SK-N-SH (cell line): ENCODE measurements at regions not wholly inside any gene's neighbourhood (a gene's known extent, or its start where the extent isn't known, plus 50 kb on each side); places are given as distances from the start of the nearest gene placed in this dataset.

Source experiments
- CTCF ChIA-PET: fragments of 300-600, 350-600 bp; formaldehyde crosslinking; extraction: SDS; loops from one replicate; lab custom pipeline; 2021; lab: Yijun Ruan, JAX
- POLR2A ChIA-PET: fragments of 350-600 bp; sonication (Branson Sonifier 250); formaldehyde crosslinking; extraction: SDS; loops from one replicate; lab custom pipeline; 2020; ENCODE audit warnings: antibody characterized with exemption, inconsistent platforms; lab: Yijun Ruan, JAX
- DNase-seq: peaks from one replicate; pipeline ENCODE4 v3.0.0; 2012
- H2AFZ ChIP-seq: fragments of 200-600 bp; sonication (generic); 2 replicates; pipeline ENCODE4 v1.8.1; 2016; ENCODE audit warnings: antibody characterized with exemption, mild to moderate bottlenecking, low read depth
- H3F3A ChIP-seq: fragments of 200-600 bp; sonication (generic); replicated peaks from 2 replicates; pipeline ENCODE3; 2016; ENCODE audit warnings: antibody characterized with exemption, mild to moderate bottlenecking; ENCODE audit not compliant: insufficient read depth
- H3K27ac ChIP-seq, 2 experiments: fragments of 200-500 bp in 1 of 2; fragments of 200-600 bp in 1 of 2; sonication (Bioruptor generic) in 1 of 2; sonication (generic), shearing (Covaris generic) in 1 of 2; 2 replicates each; pipeline versions ENCODE4 v1.5.1 to v1.6.1; 2014 to 2016; ENCODE audit warnings: low read depth in 2 of 2, inconsistent platforms in 1 of 2, low read length in 1 of 2, mild to moderate bottlenecking in 1 of 2, mixed read lengths in 1 of 2
- H3K27me3 ChIP-seq: fragments of 200-600 bp; sonication (generic), shearing (Covaris generic); 2 replicates; pipeline ENCODE4 v1.6.1; 2016; ENCODE audit warnings: mixed run types; ENCODE audit not compliant: insufficient read depth
- H3K36me3 ChIP-seq, 2 experiments: fragments of 200-500 bp in 1 of 2; fragments of 200-600 bp in 1 of 2; sonication (Bioruptor generic) in 1 of 2; sonication (generic) in 1 of 2; replicated peaks in 1 of 2; 2 replicates each; pipeline versions ENCODE3 to v1.5.1; 2014 to 2016; ENCODE audit warnings: low read length in 1 of 2, mild to moderate bottlenecking in 1 of 2; ENCODE audit not compliant: insufficient read depth in 2 of 2, control insufficient read depth in 1 of 2
- H3K4me1 ChIP-seq, 2 experiments: fragments of 200-500 bp in 1 of 2; fragments of 200-600 bp in 1 of 2; sonication (Bioruptor generic) in 1 of 2; sonication (generic), shearing (Covaris generic) in 1 of 2; 2 replicates each; pipeline versions ENCODE4 v1.5.1 to v1.6.1; 2014 to 2016; ENCODE audit warnings: low read depth in 1 of 2, low read length in 1 of 2, mixed run types in 1 of 2; ENCODE audit not compliant: insufficient read depth in 2 of 2, control insufficient read depth in 1 of 2
- H3K4me2 ChIP-seq: fragments of 200-600 bp; sonication (generic), shearing (Covaris generic); 2 replicates; pipeline ENCODE4 v1.6.1; 2017; ENCODE audit warnings: mixed run types
- H3K4me3 ChIP-seq, 2 experiments: fragments of 200-500 bp in 1 of 2; fragments of 200-600 bp in 1 of 2; sonication (Bioruptor generic) in 1 of 2; sonication (generic), shearing (Covaris generic) in 1 of 2; 2 replicates each; pipeline versions ENCODE4 v1.5.1 to v1.8.1; 2014 to 2016; ENCODE audit warnings: low read depth in 2 of 2, inconsistent platforms in 1 of 2, low read length in 1 of 2, mild to moderate bottlenecking in 1 of 2, mixed read lengths in 1 of 2, moderate library complexity in 1 of 2
- H3K79me2 ChIP-seq: fragments of 200-600 bp; sonication (generic); 2 replicates; pipeline ENCODE4 v1.8.1; 2017; ENCODE audit warnings: mild to moderate bottlenecking; ENCODE audit not compliant: insufficient read depth
- H3K9ac ChIP-seq: fragments of 200-600 bp; sonication (generic); 2 replicates; pipeline ENCODE4 v1.6.1; 2017; ENCODE audit warnings: mixed run types
- H3K9me2 ChIP-seq: fragments of 200-600 bp; sonication (generic); 2 replicates; pipeline ENCODE4 v1.6.1; 2017; ENCODE audit warnings: mixed run types
- H3K9me3 ChIP-seq: fragments of 200-600 bp; sonication (generic); 2 replicates; pipeline ENCODE4 v1.6.1; 2017; ENCODE audit warnings: mixed run types, mild to moderate bottlenecking, moderate library complexity
- H4K20me1 ChIP-seq: fragments of 200-600 bp; sonication (generic); 2 replicates; pipeline ENCODE4 v1.6.1; 2017; ENCODE audit warnings: mild to moderate bottlenecking, mixed run types; ENCODE audit not compliant: insufficient read depth
- CHD2 ChIP-seq: fragments of 150-350 bp; IDR thresholded peaks from 2 replicates; pipeline ENCODE4 v1.6.1; 2018; ENCODE audit warnings: low read length; ENCODE audit not compliant: partially characterized antibody
- ELF1 ChIP-seq: IDR thresholded peaks from 2 replicates; pipeline ENCODE4 v1.4.0; 2012
- EZH2phosphoT487 ChIP-seq: fragments of 200-600 bp; sonication (generic); IDR thresholded peaks from 2 replicates; pipeline ENCODE4 v1.6.1; 2017; ENCODE audit warnings: low read depth, mixed run types, mild to moderate bottlenecking, antibody characterized with exemption, moderate library complexity, borderline replicate concordance
- GABPA ChIP-seq: IDR thresholded peaks from 2 replicates; pipeline ENCODE4 v1.4.0; 2012; ENCODE audit warnings: low read depth, mild to moderate bottlenecking
- MEF2A ChIP-seq: IDR thresholded peaks from 2 replicates; pipeline ENCODE4 v1.4.0; 2012; ENCODE audit warnings: low read depth, borderline replicate concordance
- NFIC ChIP-seq: IDR thresholded peaks from 2 replicates; pipeline ENCODE4 v1.4.0; 2012; ENCODE audit warnings: borderline replicate concordance
- PBX3 ChIP-seq: IDR thresholded peaks from 2 replicates; pipeline ENCODE4; 2012
- POLR2AphosphoS5 ChIP-seq: IDR thresholded peaks from 2 replicates; pipeline ENCODE4 v1.6.1; 2012; ENCODE audit warnings: low read depth, low read length
- RFX5 ChIP-seq: IDR thresholded peaks from 2 replicates; pipeline ENCODE4 v1.6.1; 2012; ENCODE audit warnings: mild to moderate bottlenecking, improper control_type of control experiment, low read length
- RXRA ChIP-seq: IDR thresholded peaks from 2 replicates; pipeline ENCODE4 v1.4.0; 2012; ENCODE audit warnings: low read depth, mild to moderate bottlenecking, borderline replicate concordance
- SIN3A ChIP-seq: IDR thresholded peaks from 2 replicates; pipeline ENCODE4 v1.6.1; 2012; ENCODE audit warnings: low read depth, mild to moderate bottlenecking, low read length, moderate library complexity, borderline replicate concordance
- TAF1 ChIP-seq: IDR thresholded peaks from 2 replicates; pipeline ENCODE4 v1.6.1; 2012; ENCODE audit warnings: low read depth, mild to moderate bottlenecking, low read length, moderate library complexity, borderline replicate concordance
- TCF12 ChIP-seq: IDR thresholded peaks from 2 replicates; pipeline ENCODE4 v1.4.0; 2012
- TEAD4 ChIP-seq: IDR thresholded peaks from 2 replicates; pipeline ENCODE4 v1.4.0; 2012; ENCODE audit warnings: mild to moderate bottlenecking, borderline replicate concordance; ENCODE audit not compliant: insufficient read depth
- YY1 ChIP-seq: IDR thresholded peaks from 2 replicates; pipeline ENCODE4 v1.4.0; 2012; ENCODE audit warnings: low read depth, mild to moderate bottlenecking
- ZBTB33 ChIP-seq: IDR thresholded peaks from 2 replicates; pipeline ENCODE4 v1.4.0; 2012; ENCODE audit warnings: low read depth, borderline replicate concordance
- WGBS: methylation state at CpG from one replicate; pipeline ENCODE4 v1.1.6; 2017; ENCODE audit warnings: low lambda C conversion rate; 5-methylcytosine and 5-hydroxymethylcytosine counted together
- TF ChIP-seq, protein P1 (sequence below): IDR thresholded peaks from 2 replicates; pipeline ENCODE4 v1.4.0; 2012; ENCODE audit warnings: low read depth, borderline replicate concordance
- TF ChIP-seq, protein P2 (sequence below): fragments of 150-350 bp; IDR thresholded peaks from 2 replicates; pipeline ENCODE4 v1.6.1; 2016; ENCODE audit warnings: mild to moderate bottlenecking, low read depth, low read length
- TF ChIP-seq, protein P3 (sequence below): IDR thresholded peaks from 2 replicates; pipeline ENCODE4 v1.4.0; 2012; ENCODE audit warnings: low read depth
- TF ChIP-seq, protein P4 (sequence below): fragments of 200-600 bp; sonication (generic); IDR thresholded peaks from 2 replicates; pipeline ENCODE4 v1.6.1; 2017; ENCODE audit warnings: antibody characterized with exemption, mild to moderate bottlenecking, moderate library complexity

- TF ChIP-seq SIN3A (no peak), RXRA (no peak), TEAD4 (no peak)
These were observed 402.7 kb upstream of the SEL1L start (continued) for GRCh38 chr14:81936348-81936747.

GRCh38 chr14:81936902-81937301 lies 403.2 kb upstream of the SEL1L start:
- no peaks in the 10 kb centered on the region for H3K36me3 ChIP-seq
- H3K9me3 ChIP-seq, result no peaks in the 10 kb centered on the region
- H3K9me2 ChIP-seq, result no peaks in the 10 kb centered on the region
- no peaks in the 10 kb centered on the region for H4K20me1 ChIP-seq
- POLR2A ChIA-PET, result no interaction called here
- H3K79me2 ChIP-seq, result no peaks in the 10 kb centered on the region
- no peak overlapping the region for H3K9ac ChIP-seq
- WGBS, result 0% methylated on average over 1 of the region's 1 CpG
- H3F3A ChIP-seq, result no peaks in the 10 kb centered on the region
- H3K27ac ChIP-seq, result no peak overlapping the region
- H3K4me2 ChIP-seq, result no peak overlapping the region
- CTCF ChIA-PET, result interaction anchor here (1.7 kb wide), 1 partner anchor 9 kb away, joined by 4 read pairs; no protein-coding TSS in a partner anchor
- TF ChIP-seq, protein P1, sequence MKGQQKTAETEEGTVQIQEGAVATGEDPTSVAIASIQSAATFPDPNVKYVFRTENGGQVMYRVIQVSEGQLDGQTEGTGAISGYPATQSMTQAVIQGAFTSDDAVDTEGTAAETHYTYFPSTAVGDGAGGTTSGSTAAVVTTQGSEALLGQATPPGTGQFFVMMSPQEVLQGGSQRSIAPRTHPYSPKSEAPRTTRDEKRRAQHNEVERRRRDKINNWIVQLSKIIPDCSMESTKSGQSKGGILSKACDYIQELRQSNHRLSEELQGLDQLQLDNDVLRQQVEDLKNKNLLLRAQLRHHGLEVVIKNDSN, result no peak
- TF ChIP-seq POLR2AphosphoS5, result no peak
- TF ChIP-seq GABPA, result no peak
- TF ChIP-seq, protein P2, sequence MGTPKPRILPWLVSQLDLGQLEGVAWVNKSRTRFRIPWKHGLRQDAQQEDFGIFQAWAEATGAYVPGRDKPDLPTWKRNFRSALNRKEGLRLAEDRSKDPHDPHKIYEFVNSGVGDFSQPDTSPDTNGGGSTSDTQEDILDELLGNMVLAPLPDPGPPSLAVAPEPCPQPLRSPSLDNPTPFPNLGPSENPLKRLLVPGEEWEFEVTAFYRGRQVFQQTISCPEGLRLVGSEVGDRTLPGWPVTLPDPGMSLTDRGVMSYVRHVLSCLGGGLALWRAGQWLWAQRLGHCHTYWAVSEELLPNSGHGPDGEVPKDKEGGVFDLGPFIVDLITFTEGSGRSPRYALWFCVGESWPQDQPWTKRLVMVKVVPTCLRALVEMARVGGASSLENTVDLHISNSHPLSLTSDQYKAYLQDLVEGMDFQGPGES, result no peak
- TF ChIP-seq RFX5, result no peak
- no peak for TF ChIP-seq ELF1
- TF ChIP-seq ZBTB33, result no peak
- no peak for TF ChIP-seq EZH2phosphoT487
- no peak for TF ChIP-seq TEAD4
- TF ChIP-seq CHD2, result no peak
- no peak for TF ChIP-seq TCF12
- TF ChIP-seq MEF2A, result no peak
- no peak for TF ChIP-seq YY1
- TF ChIP-seq PBX3, result no peak
- no peak for TF ChIP-seq TAF1
- TF ChIP-seq, protein P3, sequence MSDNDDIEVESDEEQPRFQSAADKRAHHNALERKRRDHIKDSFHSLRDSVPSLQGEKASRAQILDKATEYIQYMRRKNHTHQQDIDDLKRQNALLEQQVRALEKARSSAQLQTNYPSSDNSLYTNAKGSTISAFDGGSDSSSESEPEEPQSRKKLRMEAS, result no peak
- TF ChIP-seq, protein P4, sequence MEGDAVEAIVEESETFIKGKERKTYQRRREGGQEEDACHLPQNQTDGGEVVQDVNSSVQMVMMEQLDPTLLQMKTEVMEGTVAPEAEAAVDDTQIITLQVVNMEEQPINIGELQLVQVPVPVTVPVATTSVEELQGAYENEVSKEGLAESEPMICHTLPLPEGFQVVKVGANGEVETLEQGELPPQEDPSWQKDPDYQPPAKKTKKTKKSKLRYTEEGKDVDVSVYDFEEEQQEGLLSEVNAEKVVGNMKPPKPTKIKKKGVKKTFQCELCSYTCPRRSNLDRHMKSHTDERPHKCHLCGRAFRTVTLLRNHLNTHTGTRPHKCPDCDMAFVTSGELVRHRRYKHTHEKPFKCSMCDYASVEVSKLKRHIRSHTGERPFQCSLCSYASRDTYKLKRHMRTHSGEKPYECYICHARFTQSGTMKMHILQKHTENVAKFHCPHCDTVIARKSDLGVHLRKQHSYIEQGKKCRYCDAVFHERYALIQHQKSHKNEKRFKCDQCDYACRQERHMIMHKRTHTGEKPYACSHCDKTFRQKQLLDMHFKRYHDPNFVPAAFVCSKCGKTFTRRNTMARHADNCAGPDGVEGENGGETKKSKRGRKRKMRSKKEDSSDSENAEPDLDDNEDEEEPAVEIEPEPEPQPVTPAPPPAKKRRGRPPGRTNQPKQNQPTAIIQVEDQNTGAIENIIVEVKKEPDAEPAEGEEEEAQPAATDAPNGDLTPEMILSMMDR, result no peak
- TF ChIP-seq NFIC, result no peak
- H2AFZ ChIP-seq, result no peak overlapping the region
- H3K4me1 ChIP-seq, result no peaks in the 10 kb centered on the region
- DNase-seq, result no peak
- H3K4me3 ChIP-seq, result no peak overlapping the region
- H3K27me3 ChIP-seq, result no peaks in the 10 kb centered on the region
